ENCODE measurements at regions not wholly inside any gene's neighbourhood (a gene's known extent, or its start where the extent isn't known, plus 50 kb on each side); places are given as distances from the start of the nearest gene placed in this dataset.

GRCh38 chr12:102691773-102692555 lies 211.6 kb upstream of the IGF1 start:
- H3K4me1 ChIP-seq (ENCODE audit: control insufficient read depth, low read depth, low read length): no peaks in the 10 kb centered on the region
- no peak overlapping the region for H3K9ac ChIP-seq (ENCODE audit: low read length)
- no peaks in the 10 kb centered on the region for H3K36me3 ChIP-seq (ENCODE audit: control insufficient read depth, insufficient read depth, low read length)
- no peaks in the 10 kb centered on the region for H3K27me3 ChIP-seq (ENCODE audit: insufficient read depth, low read length, poor library complexity)
- no peak overlapping the region for H3K23ac ChIP-seq (ENCODE audit: low read length)
- H3K4me3 ChIP-seq (ENCODE audit: low read length): no peak overlapping the region
- H3K27ac ChIP-seq (ENCODE audit: low read depth, low read length): no peak overlapping the region
- no peak overlapping the region for H2BK15ac ChIP-seq (replicated peaks; ENCODE audit: low read depth)
- H3K79me2 ChIP-seq (ENCODE audit: control insufficient read depth, insufficient read depth, low read length): no peaks in the 10 kb centered on the region
- no peak overlapping the region for H3K4ac ChIP-seq (ENCODE audit: low read depth, low read length)
- H3K18ac ChIP-seq (ENCODE audit: low read length): no peak overlapping the region
- no peak overlapping the region for H2BK5ac ChIP-seq (ENCODE audit: low read length)
- no peak overlapping the region for H2BK120ac ChIP-seq (ENCODE audit: low read depth, low read length)
- H4K5ac ChIP-seq (ENCODE audit: low read length): no peak overlapping the region
- no peak overlapping the region for H3K56ac ChIP-seq (ENCODE audit: low read length)
- H3K79me1 ChIP-seq (ENCODE audit: low read length): no peaks in the 10 kb centered on the region
- no peak overlapping the region for H4K8ac ChIP-seq (ENCODE audit: low read depth, low read length)
- peak; percentile 60 for DNase-seq
- WGBS (ENCODE audit: extremely low coverage, insufficient coverage, low lambda C conversion rate): no CpG with 5 or more reads among the region's 1 CpG
- H2AK5ac ChIP-seq (ENCODE audit: low read length): no peak overlapping the region
- no peak overlapping the region for H3K4me2 ChIP-seq (ENCODE audit: low read length)

GRCh38 chr12:102690253-102690652 lies 209.9 kb upstream of the IGF1 start:
- no peak overlapping the region for H4K8ac ChIP-seq (ENCODE audit: low read depth, low read length)
- no CpG with 5 or more reads among the region's 2 CpGs for WGBS (ENCODE audit: extremely low coverage, insufficient coverage, low lambda C conversion rate)
- H3K27me3 ChIP-seq (ENCODE audit: insufficient read depth, low read length, poor library complexity): no peaks in the 10 kb centered on the region
- no peaks in the 10 kb centered on the region for H3K79me2 ChIP-seq (ENCODE audit: control insufficient read depth, insufficient read depth, low read length)
- H3K79me1 ChIP-seq (ENCODE audit: low read length): no peaks in the 10 kb centered on the region
- H3K9ac ChIP-seq (ENCODE audit: low read length): no peak overlapping the region
- no peak overlapping the region for H3K4ac ChIP-seq (ENCODE audit: low read depth, low read length)
- H4K5ac ChIP-seq (ENCODE audit: low read length): no peak overlapping the region
- H2BK120ac ChIP-seq (ENCODE audit: low read depth, low read length): no peak overlapping the region
- H3K18ac ChIP-seq (ENCODE audit: low read length): no peak overlapping the region
- H2BK15ac ChIP-seq (replicated peaks; ENCODE audit: low read depth): no peak overlapping the region
- no peak overlapping the region for H3K4me2 ChIP-seq (ENCODE audit: low read length)
- H3K56ac ChIP-seq (ENCODE audit: low read length): no peak overlapping the region
- H3K27ac ChIP-seq (ENCODE audit: low read depth, low read length): no peak overlapping the region
- H3K36me3 ChIP-seq (ENCODE audit: control insufficient read depth, insufficient read depth, low read length): no peaks in the 10 kb centered on the region
- H2BK5ac ChIP-seq (ENCODE audit: low read length): no peak overlapping the region
- no peak overlapping the region for H2AK5ac ChIP-seq (ENCODE audit: low read length)
- no peak for DNase-seq
- no peak overlapping the region for H3K23ac ChIP-seq (ENCODE audit: low read length)
- no peaks in the 10 kb centered on the region for H3K4me1 ChIP-seq (ENCODE audit: control insufficient read depth, low read depth, low read length)
- no peak overlapping the region for H3K4me3 ChIP-seq (ENCODE audit: low read length)

- H3K27ac ChIP-seq (ENCODE audit: low read depth, low read length): no peak overlapping the region
- H3K9ac ChIP-seq (ENCODE audit: low read length): no peak overlapping the region
- WGBS (ENCODE audit: extremely low coverage, insufficient coverage, low lambda C conversion rate): no CpG with 5 or more reads among the region's 3 CpGs
- no peak overlapping the region for H4K5ac ChIP-seq (ENCODE audit: low read length)
- no peaks in the 10 kb centered on the region for H3K27me3 ChIP-seq (ENCODE audit: insufficient read depth, low read length, poor library complexity)
- H3K79me2 ChIP-seq (ENCODE audit: control insufficient read depth, insufficient read depth, low read length): no peaks in the 10 kb centered on the region
- H2BK15ac ChIP-seq (replicated peaks; ENCODE audit: low read depth): no peak overlapping the region
- no peaks in the 10 kb centered on the region for H3K79me1 ChIP-seq (ENCODE audit: low read length)
- no peak overlapping the region for H2AK5ac ChIP-seq (ENCODE audit: low read length)
- H3K23ac ChIP-seq (ENCODE audit: low read length): no peak overlapping the region
- H3K18ac ChIP-seq (ENCODE audit: low read length): no peak overlapping the region
- H2BK5ac ChIP-seq (ENCODE audit: low read length): no peak overlapping the region
- H3K4me3 ChIP-seq (ENCODE audit: low read length): no peak overlapping the region
- H3K4me2 ChIP-seq (ENCODE audit: low read length): no peak overlapping the region
- H3K56ac ChIP-seq (ENCODE audit: low read length): no peak overlapping the region
- no peak overlapping the region for H4K8ac ChIP-seq (ENCODE audit: low read depth, low read length)
- no peaks in the 10 kb centered on the region for H3K4me1 ChIP-seq (ENCODE audit: control insufficient read depth, low read depth, low read length)
- no peak overlapping the region for H2BK120ac ChIP-seq (ENCODE audit: low read depth, low read length)
- H3K4ac ChIP-seq (ENCODE audit: low read depth, low read length): no peak overlapping the region
- no peaks in the 10 kb centered on the region for H3K36me3 ChIP-seq (ENCODE audit: control insufficient read depth, insufficient read depth, low read length)
- no peak for DNase-seq
Observed at GRCh38 chr12:102689701-102690100, 209.3 kb upstream of the IGF1 start.

GRCh38 chr12:102687523-102687922 lies 207.2 kb upstream of the IGF1 start:
- Histone ChIP-seq H3K4me1 (ENCODE audit: control insufficient read depth, low read depth, low read length) (no peaks in the 10 kb centered on the region), H3K4me2 (ENCODE audit: low read length) (no peak overlapping the region), H3K79me1 (ENCODE audit: low read length) (no peaks in the 10 kb centered on the region), H3K56ac (ENCODE audit: low read length) (no peak overlapping the region), H3K9ac (ENCODE audit: low read length) (no peak overlapping the region), H4K8ac (ENCODE audit: low read depth, low read length) (no peak overlapping the region), H3K27me3 (ENCODE audit: insufficient read depth, low read length, poor library complexity) (no peaks in the 10 kb centered on the region), H2AK5ac (ENCODE audit: low read length) (no peak overlapping the region), H2BK5ac (ENCODE audit: low read length) (no peak overlapping the region), H2BK120ac (ENCODE audit: low read depth, low read length) (no peak overlapping the region), H3K27ac (ENCODE audit: low read depth, low read length) (no peak overlapping the region), H3K36me3 (ENCODE audit: control insufficient read depth, insufficient read depth, low read length) (no peaks in the 10 kb centered on the region), H3K23ac (ENCODE audit: low read length) (no peak overlapping the region), H3K4me3 (ENCODE audit: low read length) (no peak overlapping the region), H3K4ac (ENCODE audit: low read depth, low read length) (no peak overlapping the region), H4K5ac (ENCODE audit: low read length) (no peak overlapping the region), H2BK15ac (replicated peaks; ENCODE audit: low read depth) (no peak overlapping the region), H3K79me2 (ENCODE audit: control insufficient read depth, insufficient read depth, low read length) (no peaks in the 10 kb centered on the region), H3K18ac (ENCODE audit: low read length) (no peak overlapping the region)
- no peak for DNase-seq
- no CpG with 5 or more reads among the region's 1 CpG for WGBS (ENCODE audit: extremely low coverage, insufficient coverage, low lambda C conversion rate)

- H3K23ac ChIP-seq (ENCODE audit: low read length): no peak overlapping the region
- H3K18ac ChIP-seq (ENCODE audit: low read length): no peak overlapping the region
- WGBS (ENCODE audit: extremely low coverage, insufficient coverage, low lambda C conversion rate): no CpG with 5 or more reads among the region's 4 CpGs
Observed at GRCh38 chr12:102685841-102686240, 205.5 kb upstream of the IGF1 start.

GRCh38 chr12:102685172-102685571 lies 204.8 kb upstream of the IGF1 start:
- H3K4me2 ChIP-seq (ENCODE audit: low read length): no peak overlapping the region
- H3K36me3 ChIP-seq (ENCODE audit: control insufficient read depth, insufficient read depth, low read length): no peaks in the 10 kb centered on the region
- no peak overlapping the region for H3K4me3 ChIP-seq (ENCODE audit: low read length)
- no peaks in the 10 kb centered on the region for H3K79me2 ChIP-seq (ENCODE audit: control insufficient read depth, insufficient read depth, low read length)
- WGBS (ENCODE audit: extremely low coverage, insufficient coverage, low lambda C conversion rate): no CpG with 5 or more reads among the region's 2 CpGs
- H2BK15ac ChIP-seq (replicated peaks; ENCODE audit: low read depth): no peak overlapping the region
- no peak overlapping the region for H2BK120ac ChIP-seq (ENCODE audit: low read depth, low read length)
- H2AK5ac ChIP-seq (ENCODE audit: low read length): no peak overlapping the region
- no peak overlapping the region for H4K5ac ChIP-seq (ENCODE audit: low read length)
- H3K4me1 ChIP-seq (ENCODE audit: control insufficient read depth, low read depth, low read length): no peaks in the 10 kb centered on the region
- DNase-seq: no peak
- H3K18ac ChIP-seq (ENCODE audit: low read length): no peak overlapping the region
- H3K27me3 ChIP-seq (ENCODE audit: insufficient read depth, low read length, poor library complexity): no peaks in the 10 kb centered on the region
- no peaks in the 10 kb centered on the region for H3K79me1 ChIP-seq (ENCODE audit: low read length)
- H3K56ac ChIP-seq (ENCODE audit: low read length): no peak overlapping the region
- H3K27ac ChIP-seq (ENCODE audit: low read depth, low read length): no peak overlapping the region
- H3K4ac ChIP-seq (ENCODE audit: low read depth, low read length): no peak overlapping the region
- H3K23ac ChIP-seq (ENCODE audit: low read length): no peak overlapping the region
- H4K8ac ChIP-seq (ENCODE audit: low read depth, low read length): no peak overlapping the region
- H2BK5ac ChIP-seq (ENCODE audit: low read length): no peak overlapping the region
- no peak overlapping the region for H3K9ac ChIP-seq (ENCODE audit: low read length)

More at GRCh38 chr12:102685841-102686240, 205.5 kb upstream of the IGF1 start:
- H2BK5ac ChIP-seq (ENCODE audit: low read length): no peak overlapping the region
- no peaks in the 10 kb centered on the region for H3K27me3 ChIP-seq (ENCODE audit: insufficient read depth, low read length, poor library complexity)
- no peak overlapping the region for H3K9ac ChIP-seq (ENCODE audit: low read length)
- no peak overlapping the region for H3K4me3 ChIP-seq (ENCODE audit: low read length)
- H3K36me3 ChIP-seq (ENCODE audit: control insufficient read depth, insufficient read depth, low read length): no peaks in the 10 kb centered on the region
- no peak for DNase-seq
- H4K8ac ChIP-seq (ENCODE audit: low read depth, low read length): no peak overlapping the region
- H2BK120ac ChIP-seq (ENCODE audit: low read depth, low read length): no peak overlapping the region
- H3K4me1 ChIP-seq (ENCODE audit: control insufficient read depth, low read depth, low read length): no peaks in the 10 kb centered on the region
- no peaks in the 10 kb centered on the region for H3K79me1 ChIP-seq (ENCODE audit: low read length)
- H2BK15ac ChIP-seq (replicated peaks; ENCODE audit: low read depth): no peak overlapping the region
- no peak overlapping the region for H3K27ac ChIP-seq (ENCODE audit: low read depth, low read length)
- H2AK5ac ChIP-seq (ENCODE audit: low read length): no peak overlapping the region
- no peak overlapping the region for H4K5ac ChIP-seq (ENCODE audit: low read length)
- no peak overlapping the region for H3K4me2 ChIP-seq (ENCODE audit: low read length)
- no peak overlapping the region for H3K56ac ChIP-seq (ENCODE audit: low read length)
- no peak overlapping the region for H3K4ac ChIP-seq (ENCODE audit: low read depth, low read length)
- H3K79me2 ChIP-seq (ENCODE audit: control insufficient read depth, insufficient read depth, low read length): no peaks in the 10 kb centered on the region
